Gastroesophageal sphincter (tissue), 3 donors: ENCODE measurements at regions not wholly inside any gene's neighbourhood (a gene's known extent, or its start where the extent isn't known, plus 50 kb on each side); places are given as distances from the start of the nearest gene placed in this dataset.

Experiments
- EP300 ChIP-seq: sonication (generic); formaldehyde crosslinking; IDR thresholded peaks from one replicate; pipeline ENCODE4 v1.6.1; 2017; ENCODE audit warnings: antibody characterized with exemption, mild to moderate bottlenecking
- POLR2A ChIP-seq, 2 donors: fragments of 450-650 bp; IDR thresholded peaks; one replicate each; pipeline ENCODE4 v1.6.1; 2017; ENCODE audit warnings: antibody characterized with exemption in 2 of 2, mild to moderate bottlenecking in 2 of 2, moderate library complexity in 1 of 2
- POLR2AphosphoS5 ChIP-seq: sonication (generic); formaldehyde crosslinking; IDR thresholded peaks from one replicate; pipeline ENCODE4 v1.6.1; 2017; ENCODE audit warnings: antibody characterized with exemption
- TF ChIP-seq, protein P1 (sequence below), 4 experiments: fragments of 200-600 bp in 2 of 4; fragments of 450-650 bp in 2 of 4; sonication (generic) in 1 of 4; IDR thresholded peaks; one replicate each; pipeline ENCODE4 v1.5.1; 2017 to 2019; ENCODE audit warnings: antibody characterized with exemption in 4 of 4, mild to moderate bottlenecking in 2 of 4, moderate library complexity in 2 of 4

DNA sequence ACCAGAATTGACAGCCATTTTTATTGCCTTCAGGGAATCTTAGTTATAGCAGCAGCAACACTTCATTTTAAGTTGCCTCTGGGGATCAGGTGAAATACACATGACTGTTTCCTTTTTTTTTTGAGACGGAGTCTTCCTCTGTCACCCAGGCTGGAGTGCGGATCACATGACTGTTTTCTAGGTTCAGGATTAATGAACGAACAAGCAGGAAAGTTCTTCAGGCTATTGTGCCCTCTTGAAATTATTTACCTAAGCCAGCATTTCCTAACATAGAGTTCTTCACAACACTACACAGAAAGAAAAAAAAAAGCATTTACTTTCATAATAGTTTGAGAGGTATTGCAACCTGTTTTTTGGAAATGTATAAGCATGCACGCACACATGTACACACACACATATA lies 2032.8 kb downstream of the PCDH7 start:
- no peak for TF ChIP-seq POLR2AphosphoS5
- TF ChIP-seq, protein P1, sequence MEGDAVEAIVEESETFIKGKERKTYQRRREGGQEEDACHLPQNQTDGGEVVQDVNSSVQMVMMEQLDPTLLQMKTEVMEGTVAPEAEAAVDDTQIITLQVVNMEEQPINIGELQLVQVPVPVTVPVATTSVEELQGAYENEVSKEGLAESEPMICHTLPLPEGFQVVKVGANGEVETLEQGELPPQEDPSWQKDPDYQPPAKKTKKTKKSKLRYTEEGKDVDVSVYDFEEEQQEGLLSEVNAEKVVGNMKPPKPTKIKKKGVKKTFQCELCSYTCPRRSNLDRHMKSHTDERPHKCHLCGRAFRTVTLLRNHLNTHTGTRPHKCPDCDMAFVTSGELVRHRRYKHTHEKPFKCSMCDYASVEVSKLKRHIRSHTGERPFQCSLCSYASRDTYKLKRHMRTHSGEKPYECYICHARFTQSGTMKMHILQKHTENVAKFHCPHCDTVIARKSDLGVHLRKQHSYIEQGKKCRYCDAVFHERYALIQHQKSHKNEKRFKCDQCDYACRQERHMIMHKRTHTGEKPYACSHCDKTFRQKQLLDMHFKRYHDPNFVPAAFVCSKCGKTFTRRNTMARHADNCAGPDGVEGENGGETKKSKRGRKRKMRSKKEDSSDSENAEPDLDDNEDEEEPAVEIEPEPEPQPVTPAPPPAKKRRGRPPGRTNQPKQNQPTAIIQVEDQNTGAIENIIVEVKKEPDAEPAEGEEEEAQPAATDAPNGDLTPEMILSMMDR (IDR thresholded peaks at IDR 0.05) = no peak
- no peak for TF ChIP-seq POLR2A (IDR thresholded peaks at IDR 0.05)
- no peak for TF ChIP-seq EP300
